Astrocyte of the spinal cord (primary cell): ENCODE measurements at regions not wholly inside any gene's neighbourhood (a gene's known extent, or its start where the extent isn't known, plus 50 kb on each side); places are given as distances from the start of the nearest gene placed in this dataset.

Experiments
- DNase-seq: peaks from one replicate; pipeline ENCODE4 v3.0.0; 2011; ENCODE audit warnings: low read depth, low spot score
- H3K4me3 ChIP-seq: 2 replicates; pipeline ENCODE4 v1.5.1; 2011; ENCODE audit warnings: low read depth, mild to moderate bottlenecking, low read length, moderate library complexity
- in situ Hi-C: cut with HindIII; loops from 2 replicates; pipeline ENCODE4 v1.10.0; 2017; ENCODE audit warnings: low sequenced_read_pairs
- TF ChIP-seq, protein P1 (sequence below): IDR thresholded peaks from 2 replicates; pipeline ENCODE4 v1.5.1; 2012; ENCODE audit warnings: low read depth, mild to moderate bottlenecking, low read length, inconsistent platforms

DNA sequence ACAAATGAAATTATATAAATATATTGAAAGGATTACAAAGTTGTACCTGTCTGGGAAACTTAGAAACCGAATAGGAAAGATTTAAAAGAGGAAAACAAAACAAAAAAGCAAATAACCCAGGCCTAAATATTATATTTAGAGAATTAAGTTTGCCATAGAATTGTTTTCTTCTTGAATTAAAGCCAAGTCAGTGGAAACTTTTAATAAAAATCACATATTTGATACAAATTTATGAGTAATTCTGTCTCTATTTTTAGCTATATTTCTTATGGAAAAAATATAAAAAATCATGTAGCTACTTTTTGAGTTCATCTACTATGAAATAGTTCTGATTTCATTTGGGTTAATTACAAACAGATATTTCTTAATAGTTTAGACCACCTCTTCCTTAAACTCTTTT lies 470.2 kb upstream of the HSF2 start:
- H3K4me3 ChIP-seq = no peak overlapping the region
- TF ChIP-seq, protein P1, sequence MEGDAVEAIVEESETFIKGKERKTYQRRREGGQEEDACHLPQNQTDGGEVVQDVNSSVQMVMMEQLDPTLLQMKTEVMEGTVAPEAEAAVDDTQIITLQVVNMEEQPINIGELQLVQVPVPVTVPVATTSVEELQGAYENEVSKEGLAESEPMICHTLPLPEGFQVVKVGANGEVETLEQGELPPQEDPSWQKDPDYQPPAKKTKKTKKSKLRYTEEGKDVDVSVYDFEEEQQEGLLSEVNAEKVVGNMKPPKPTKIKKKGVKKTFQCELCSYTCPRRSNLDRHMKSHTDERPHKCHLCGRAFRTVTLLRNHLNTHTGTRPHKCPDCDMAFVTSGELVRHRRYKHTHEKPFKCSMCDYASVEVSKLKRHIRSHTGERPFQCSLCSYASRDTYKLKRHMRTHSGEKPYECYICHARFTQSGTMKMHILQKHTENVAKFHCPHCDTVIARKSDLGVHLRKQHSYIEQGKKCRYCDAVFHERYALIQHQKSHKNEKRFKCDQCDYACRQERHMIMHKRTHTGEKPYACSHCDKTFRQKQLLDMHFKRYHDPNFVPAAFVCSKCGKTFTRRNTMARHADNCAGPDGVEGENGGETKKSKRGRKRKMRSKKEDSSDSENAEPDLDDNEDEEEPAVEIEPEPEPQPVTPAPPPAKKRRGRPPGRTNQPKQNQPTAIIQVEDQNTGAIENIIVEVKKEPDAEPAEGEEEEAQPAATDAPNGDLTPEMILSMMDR = no peak
- DNase-seq = no peak
- in situ Hi-C loops = no loop called here

DNA sequence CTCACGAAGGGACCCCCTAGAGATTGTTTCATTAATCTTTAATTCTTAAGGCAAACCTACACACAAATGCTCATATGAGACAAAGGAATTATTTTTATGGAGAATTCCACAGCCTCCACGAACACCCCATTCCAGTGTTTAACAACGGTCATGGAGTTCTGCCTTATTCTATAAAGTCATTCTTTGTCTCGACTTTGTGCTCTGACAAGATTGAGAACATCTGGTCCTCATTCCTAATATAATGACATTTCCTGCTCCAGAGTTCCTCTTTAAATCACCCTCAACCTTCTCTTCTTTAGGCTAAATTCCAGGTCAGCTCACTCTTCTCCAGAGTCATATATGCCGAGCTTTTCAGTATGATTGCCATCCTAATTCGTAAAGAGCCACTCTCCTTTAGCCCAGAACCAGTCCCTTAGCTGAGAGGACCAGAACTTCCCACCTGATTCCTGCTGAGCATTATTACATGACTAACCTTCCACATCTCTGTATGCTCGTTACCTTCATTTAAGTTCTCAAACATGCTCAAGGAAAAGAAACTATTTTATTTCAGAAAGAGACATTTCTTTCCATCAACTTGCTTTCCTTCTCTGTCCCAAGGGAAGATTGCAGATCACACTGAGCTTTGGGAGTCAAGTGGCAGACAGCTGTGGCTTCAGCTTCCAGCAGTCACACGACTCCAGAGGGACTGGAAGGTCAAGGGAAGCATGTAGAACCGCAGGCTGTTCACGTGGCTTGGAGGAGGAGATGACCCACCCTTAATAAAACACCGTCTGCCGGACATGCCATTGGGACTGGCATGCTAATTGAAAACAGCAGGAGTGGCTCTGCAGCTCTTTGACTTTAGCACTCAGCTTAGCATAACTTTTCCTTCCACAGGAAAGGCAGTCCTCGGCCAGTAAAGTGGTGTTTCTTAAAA lies 467.1 kb upstream of the HSF2 start:
- in situ Hi-C loops = no loop called here
- TF ChIP-seq, protein P1 = no peak
- DNase-seq = peak; percentile 93
- no peak overlapping the region for H3K4me3 ChIP-seq

DNA sequence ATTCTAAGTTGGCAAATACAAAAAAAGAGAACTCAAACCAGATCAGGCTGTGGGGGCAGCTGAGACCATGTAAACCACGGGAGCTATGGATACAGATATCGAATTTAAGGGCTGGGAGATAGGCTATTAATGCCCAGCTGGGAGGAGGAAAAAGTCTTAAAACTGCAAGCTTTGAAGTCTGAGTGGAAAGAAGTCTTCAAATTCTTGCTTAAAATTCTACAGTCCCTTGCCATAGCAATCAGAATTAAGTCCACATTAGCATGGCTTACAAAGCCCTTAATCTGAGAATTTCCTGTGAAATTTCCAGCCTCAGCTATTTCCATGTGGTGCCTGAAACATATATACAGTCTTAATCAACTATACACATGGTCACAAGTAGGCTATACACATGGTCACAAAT lies 465.0 kb upstream of the HSF2 start:
- DNase-seq = no peak
- H3K4me3 ChIP-seq = no peak overlapping the region
- TF ChIP-seq, protein P1 = no peak
- in situ Hi-C loops = no loop called here

DNA sequence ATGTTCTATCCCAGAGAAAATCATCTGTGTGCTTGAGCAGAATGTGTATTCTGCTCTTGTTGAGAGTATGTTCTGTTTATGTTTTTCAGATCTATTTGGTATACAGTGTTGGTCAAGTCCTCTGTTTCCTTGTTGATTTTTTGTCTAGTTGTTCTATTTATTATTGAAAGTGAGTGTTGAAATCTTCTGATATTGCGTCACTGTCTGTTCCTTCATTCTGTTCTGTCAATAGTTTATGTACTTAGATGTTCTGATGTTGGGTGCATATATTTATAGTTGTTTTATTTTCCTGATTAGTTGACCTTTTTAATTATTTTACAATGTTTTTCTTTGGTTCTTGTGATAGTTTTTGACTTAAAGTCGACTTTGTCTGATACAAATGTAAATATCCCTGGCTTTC lies 458.7 kb upstream of the HSF2 start:
- DNase-seq = no peak
- in situ Hi-C loops = no loop called here
- TF ChIP-seq, protein P1 = no peak

DNA sequence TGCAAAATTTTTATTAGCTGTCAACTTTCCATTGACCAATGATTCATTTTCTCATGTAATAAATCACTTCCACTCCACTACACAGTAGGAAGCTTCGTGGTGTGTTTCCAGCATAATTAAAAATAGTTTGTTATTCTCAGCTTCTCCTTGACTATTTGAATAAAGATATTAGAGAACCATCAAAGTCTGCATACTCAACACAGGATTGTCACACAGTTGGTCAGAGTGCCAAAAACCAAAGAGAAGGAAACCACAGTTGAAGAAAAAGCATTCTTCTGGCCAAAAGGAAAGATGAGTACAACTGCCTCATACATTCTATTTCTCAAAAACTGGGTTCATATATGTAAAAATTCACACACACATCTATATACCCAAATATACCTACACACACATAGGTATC lies 455.1 kb upstream of the HSF2 start:
- H3K4me3 ChIP-seq = no peak overlapping the region
- in situ Hi-C loops = no loop called here
- peak; percentile 44 for DNase-seq
- TF ChIP-seq, protein P1 = no peak

More for the DNA sequence above, 458.7 kb upstream of the HSF2 start:
- no peak overlapping the region for H3K4me3 ChIP-seq

DNA sequence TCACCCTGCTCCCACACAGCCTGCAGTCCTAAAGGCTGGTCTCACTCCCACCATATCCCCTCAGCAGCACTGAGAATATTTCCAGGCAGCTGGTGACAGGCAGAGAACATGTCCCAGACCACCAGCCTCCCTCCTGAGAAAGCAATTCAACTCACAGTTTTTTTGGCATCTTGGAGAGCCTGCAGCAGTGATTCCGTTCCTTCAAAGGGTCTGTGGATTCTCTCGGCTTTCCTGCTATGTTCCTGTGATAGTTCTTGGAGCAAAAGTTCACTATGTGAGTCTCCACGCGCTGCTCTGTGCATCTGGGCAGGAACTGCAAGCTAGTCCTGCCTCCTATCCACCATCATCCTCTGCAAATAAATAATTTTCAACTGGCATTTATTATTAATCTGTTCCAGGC lies 448.3 kb upstream of the HSF2 start:
- TF ChIP-seq, protein P1 = no peak
- in situ Hi-C loops = no loop called here
- DNase-seq = peak; percentile 5
- H3K4me3 ChIP-seq = no peak overlapping the region
